ENCODE measurements at regions not wholly inside any gene's neighbourhood (a gene's known extent, or its start where the extent isn't known, plus 50 kb on each side); places are given as distances from the start of the nearest gene placed in this dataset.

GRCh38 chr3:55190331-55190730 is 262.5 kb upstream of the LRTM1 start:
- no peak for TF ChIP-seq POLR2A (IDR thresholded peaks at IDR 0.05)
- no peak for TF ChIP-seq CTCF (IDR thresholded peaks at IDR 0.05)
- no peak for TF ChIP-seq POLR2AphosphoS5 (IDR thresholded peaks at IDR 0.05)
- TF ChIP-seq EP300 (IDR thresholded peaks at IDR 0.05): no peak
